ENCODE measurements at regions not wholly inside any gene's neighbourhood (a gene's known extent, or its start where the extent isn't known, plus 50 kb on each side); places are given as distances from the start of the nearest gene placed in this dataset.

- TF ChIP-seq TAF1 (IDR thresholded peaks at IDR 0.05; ENCODE audit: low read depth, low read length) (no peak), POLR2A (IDR thresholded peaks at IDR 0.05; ENCODE audit: low read depth, low read length) (no peak), POLR2AphosphoS5 (IDR thresholded peaks at IDR 0.05; ENCODE audit: low read depth, low read length) (no peak)
Observed at GRCh38 chr15:96183514-96183850, 147.0 kb upstream of the NR2F2 start.

All from GM12891 (cell line).